ENCODE measurements at regions not wholly inside any gene's neighbourhood (a gene's known extent, or its start where the extent isn't known, plus 50 kb on each side); places are given as distances from the start of the nearest gene placed in this dataset.

DNA sequence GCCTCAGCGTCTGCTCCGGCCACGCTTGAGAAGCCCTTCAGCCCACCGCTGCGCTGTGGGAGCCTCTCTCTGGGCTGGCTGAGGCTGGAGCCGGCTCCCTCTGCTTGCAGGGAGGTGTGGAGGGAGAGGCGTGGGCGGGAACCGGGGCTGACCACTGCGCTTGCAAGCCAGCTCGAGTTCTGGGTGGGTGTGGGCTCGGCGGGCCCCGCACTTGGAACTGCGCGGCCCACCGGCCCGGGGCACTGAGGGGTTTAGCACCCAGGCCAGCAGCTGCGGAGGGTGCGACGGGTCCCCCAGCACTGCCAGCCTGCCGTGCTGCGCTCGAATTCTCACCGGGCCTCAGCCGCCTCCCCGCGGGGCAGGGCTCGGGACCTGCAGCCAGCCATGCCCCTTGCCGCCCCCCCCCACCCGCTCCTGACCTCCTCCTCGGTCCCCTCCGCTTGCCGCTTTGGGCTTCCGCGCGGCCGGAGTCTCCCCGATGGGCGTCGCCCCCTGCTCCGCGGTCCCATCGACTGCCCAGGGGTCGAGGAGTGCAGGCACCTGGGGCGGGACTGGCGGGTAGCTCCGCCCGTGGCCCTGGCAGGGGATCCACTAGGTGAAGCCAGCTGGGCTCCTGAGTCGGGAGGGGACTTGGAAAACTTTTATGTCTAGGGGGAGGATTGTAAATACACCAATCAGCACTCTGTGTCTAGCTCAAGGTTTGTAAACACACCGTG, 106.7 kb downstream of the RAP2B start:
- TF ChIP-seq POLR2AphosphoS2 (conservative IDR thresholded peaks at IDR 0.05; ENCODE audit: low read length) (no peak), HOXB13 (CRISPR knock-in tag; IDR thresholded peaks at IDR 0.05; ENCODE audit: low read depth) (no peak), POLR2A (IDR thresholded peaks at IDR 0.05; ENCODE audit: low read length) (no peak), HOXA7 (CRISPR knock-in tag; IDR thresholded peaks at IDR 0.05) (no peak)
- TF ChIP-seq, protein P1, sequence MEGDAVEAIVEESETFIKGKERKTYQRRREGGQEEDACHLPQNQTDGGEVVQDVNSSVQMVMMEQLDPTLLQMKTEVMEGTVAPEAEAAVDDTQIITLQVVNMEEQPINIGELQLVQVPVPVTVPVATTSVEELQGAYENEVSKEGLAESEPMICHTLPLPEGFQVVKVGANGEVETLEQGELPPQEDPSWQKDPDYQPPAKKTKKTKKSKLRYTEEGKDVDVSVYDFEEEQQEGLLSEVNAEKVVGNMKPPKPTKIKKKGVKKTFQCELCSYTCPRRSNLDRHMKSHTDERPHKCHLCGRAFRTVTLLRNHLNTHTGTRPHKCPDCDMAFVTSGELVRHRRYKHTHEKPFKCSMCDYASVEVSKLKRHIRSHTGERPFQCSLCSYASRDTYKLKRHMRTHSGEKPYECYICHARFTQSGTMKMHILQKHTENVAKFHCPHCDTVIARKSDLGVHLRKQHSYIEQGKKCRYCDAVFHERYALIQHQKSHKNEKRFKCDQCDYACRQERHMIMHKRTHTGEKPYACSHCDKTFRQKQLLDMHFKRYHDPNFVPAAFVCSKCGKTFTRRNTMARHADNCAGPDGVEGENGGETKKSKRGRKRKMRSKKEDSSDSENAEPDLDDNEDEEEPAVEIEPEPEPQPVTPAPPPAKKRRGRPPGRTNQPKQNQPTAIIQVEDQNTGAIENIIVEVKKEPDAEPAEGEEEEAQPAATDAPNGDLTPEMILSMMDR (IDR thresholded peaks at IDR 0.05), result no peak

All from A549 (cell line).